AG04450 (cell line): ENCODE measurements at regions not wholly inside any gene's neighbourhood (a gene's known extent, or its start where the extent isn't known, plus 50 kb on each side); places are given as distances from the start of the nearest gene placed in this dataset.

Experiments used
- CTCF ChIA-PET: fragments of 300-600, 350-600 bp; formaldehyde crosslinking; extraction: SDS; loops from one replicate; lab custom pipeline; 2022; ENCODE audit warnings: antibody characterized with exemption, inconsistent platforms; lab: Charles Lee
- POLR2A ChIA-PET: fragments of 350-600 bp; formaldehyde crosslinking; extraction: SDS; loops from one replicate; lab custom pipeline; 2021; ENCODE audit warnings: antibody characterized with exemption, inconsistent platforms; lab: Yijun Ruan, JAX
- DNase-seq: peaks from one replicate; pipeline ENCODE4 v3.0.0-alpha.2; 2011; ENCODE audit warnings: low read depth, low spot score
- H3K27ac ChIP-seq: one replicate; pipeline ENCODE4 v1.5.1; 2012; ENCODE audit warnings: low read depth, low read length, control low read depth
- H3K27me3 ChIP-seq: one replicate; pipeline ENCODE4 v1.6.0; 2012; ENCODE audit warnings: low read length; ENCODE audit not compliant: control insufficient read depth, insufficient read depth
- H3K4me3 ChIP-seq: 2 replicates; pipeline ENCODE4 v1.5.1; 2011; ENCODE audit warnings: mild to moderate bottlenecking, low read depth, low read length, control low read depth
- H3K9me3 ChIP-seq: 2 replicates; pipeline ENCODE4 v1.5.1; 2012; ENCODE audit warnings: low read length; ENCODE audit not compliant: control insufficient read depth, insufficient read depth
- CTCF ChIP-seq: IDR thresholded peaks from 2 replicates; pipeline ENCODE4 v1.5.1; 2011; ENCODE audit warnings: low read depth, low read length, control low read depth, inconsistent platforms

GRCh38 chr13:74979703-74980102, 502.3 kb downstream of the TBC1D4 start:
- TF ChIP-seq CTCF: no peak
- POLR2A ChIA-PET: no interaction called here

GRCh38 chr13:74978591-74978990, 503.4 kb downstream of the TBC1D4 start:
- H3K27ac ChIP-seq: no peak overlapping the region
- CTCF ChIA-PET: no interaction called here
- POLR2A ChIA-PET: no interaction called here
- no peaks in the 10 kb centered on the region for H3K9me3 ChIP-seq
- DNase-seq: no peak
- no peaks in the 10 kb centered on the region for H3K27me3 ChIP-seq
- TF ChIP-seq CTCF: no peak
- H3K4me3 ChIP-seq: no peak overlapping the region

More at GRCh38 chr13:74979703-74980102, 502.3 kb downstream of the TBC1D4 start:
- H3K27ac ChIP-seq: no peak overlapping the region
- CTCF ChIA-PET: no interaction called here
- DNase-seq: no peak
- H3K4me3 ChIP-seq: no peak overlapping the region
- H3K9me3 ChIP-seq: no peaks in the 10 kb centered on the region
- no peaks in the 10 kb centered on the region for H3K27me3 ChIP-seq

GRCh38 chr13:74977498-74977897, 504.5 kb downstream of the TBC1D4 start:
- no peak overlapping the region for H3K27ac ChIP-seq
- no peak overlapping the region for H3K4me3 ChIP-seq
- H3K27me3 ChIP-seq: no peaks in the 10 kb centered on the region
- ChIA-PET CTCF (no interaction called here), POLR2A (no interaction called here)
- no peak for DNase-seq
- no peak for TF ChIP-seq CTCF
- no peaks in the 10 kb centered on the region for H3K9me3 ChIP-seq

GRCh38 chr13:74975111-74975510, 506.9 kb downstream of the TBC1D4 start:
- DNase-seq: no peak
- H3K27ac ChIP-seq: no peak overlapping the region
- no peak for TF ChIP-seq CTCF
- ChIA-PET CTCF (no interaction called here), POLR2A (no interaction called here)
- H3K9me3 ChIP-seq: no peaks in the 10 kb centered on the region
- H3K4me3 ChIP-seq: no peak overlapping the region
- no peaks in the 10 kb centered on the region for H3K27me3 ChIP-seq

- Histone ChIP-seq H3K9me3 (no peaks in the 10 kb centered on the region), H3K4me3 (no peak overlapping the region), H3K27ac (no peak overlapping the region), H3K27me3 (no peaks in the 10 kb centered on the region)
- POLR2A ChIA-PET: no interaction called here
- CTCF ChIA-PET: no interaction called here
- no peak for TF ChIP-seq CTCF
- no peak for DNase-seq
Observed at GRCh38 chr13:74973935-74974879, 507.8 kb downstream of the TBC1D4 start.
